ENCODE measurements at regions not wholly inside any gene's neighbourhood (a gene's known extent, or its start where the extent isn't known, plus 50 kb on each side); places are given as distances from the start of the nearest gene placed in this dataset.
"Not testable (repeated sequence)": the region's sequence is repeated elsewhere in the genome, so short reads cannot be mapped to it uniquely, and the experiment has no call there.

GRCh38 chr5:130520211-130520610, 615.9 kb downstream of the CHSY3 start:
- Histone ChIP-seq H3K36me3 (ENCODE audit: insufficient read depth, low read length) (no peaks in the 10 kb centered on the region), H3K4me3 (ENCODE audit: low read length) (peak overlapping the region; percentile 19; the same call in 1 of the 2 replicates), H3K4me1 (ENCODE audit: insufficient read depth, low read length) (peaks cover 30% of the 10 kb centered on the region), H3K27me3 (ENCODE audit: insufficient read depth, low read length) (no peaks in the 10 kb centered on the region), H3K9ac (ENCODE audit: low read depth, low read length) (no peak overlapping the region; the same call in 1 of the 2 replicates), H3K27ac (ENCODE audit: low read depth, low read length) (peak overlapping the region; percentile 38; the same call in 1 of the 2 replicates), H3K9me3 (ENCODE audit: insufficient read depth, low read depth, low read length) (no peaks in the 10 kb centered on the region)
- no CpG with 5 or more reads among the region's 1 CpG for WGBS

- no peak overlapping the region for H3K9ac ChIP-seq (ENCODE audit: low read depth, low read length)
- no peaks in the 10 kb centered on the region for H3K27me3 ChIP-seq (ENCODE audit: insufficient read depth, low read length)
- H3K9me3 ChIP-seq (ENCODE audit: insufficient read depth, low read depth, low read length), result no peaks in the 10 kb centered on the region
- H3K4me3 ChIP-seq (ENCODE audit: low read length), result no peak overlapping the region
- peaks cover 10% of the 10 kb centered on the region for H3K4me1 ChIP-seq (ENCODE audit: insufficient read depth, low read length)
- whole genome bisulfite sequencing, result 94% methylated on average over 2 of the region's 2 CpGs
- H3K27ac ChIP-seq (ENCODE audit: low read depth, low read length), result no peak overlapping the region
- no peaks in the 10 kb centered on the region for H3K36me3 ChIP-seq (ENCODE audit: insufficient read depth, low read length)
These were observed 610.9 kb downstream of the CHSY3 start for GRCh38 chr5:130514984-130515690.

GRCh38 chr5:130502702-130503101, 598.4 kb downstream of the CHSY3 start:
- WGBS, result 83% methylated on average over 4 of the region's 4 CpGs
- H3K9me3 ChIP-seq (ENCODE audit: insufficient read depth, low read depth, low read length), result no peaks in the 10 kb centered on the region
- H3K27ac ChIP-seq (ENCODE audit: low read depth, low read length), result no peak overlapping the region
- no peaks in the 10 kb centered on the region for H3K27me3 ChIP-seq (ENCODE audit: insufficient read depth, low read length)
- H3K36me3 ChIP-seq (ENCODE audit: insufficient read depth, low read length), result no peaks in the 10 kb centered on the region
- H3K4me3 ChIP-seq (ENCODE audit: low read length), result no peak overlapping the region
- no peak overlapping the region for H3K9ac ChIP-seq (ENCODE audit: low read depth, low read length)
- H3K4me1 ChIP-seq (ENCODE audit: insufficient read depth, low read length), result peaks cover 14% of the 10 kb centered on the region; the same call in 1 of the 2 replicates

- Histone ChIP-seq H3K4me1 (ENCODE audit: insufficient read depth, low read length) (peaks cover 14% of the 10 kb centered on the region; the same call in 1 of the 2 replicates), H3K9me3 (ENCODE audit: insufficient read depth, low read depth, low read length) (no peaks in the 10 kb centered on the region), H3K27me3 (ENCODE audit: insufficient read depth, low read length) (no peaks in the 10 kb centered on the region), H3K27ac (ENCODE audit: low read depth, low read length) (no peak overlapping the region), H3K9ac (ENCODE audit: low read depth, low read length) (no peak overlapping the region), H3K36me3 (ENCODE audit: insufficient read depth, low read length) (no peaks in the 10 kb centered on the region), H3K4me3 (ENCODE audit: low read length) (no peak overlapping the region)
- WGBS, result 100% methylated on average over 2 of the region's 3 CpGs
These were observed 597.0 kb downstream of the CHSY3 start for GRCh38 chr5:130501151-130501865.

GRCh38 chr5:130500495-130500894, 596.2 kb downstream of the CHSY3 start:
- H3K27me3 ChIP-seq (ENCODE audit: insufficient read depth, low read length); H3K4me3 ChIP-seq (ENCODE audit: low read length); H3K9me3 ChIP-seq (ENCODE audit: insufficient read depth, low read depth, low read length); H3K27ac ChIP-seq (ENCODE audit: low read depth, low read length); H3K9ac ChIP-seq (ENCODE audit: low read depth, low read length); H3K36me3 ChIP-seq (ENCODE audit: insufficient read depth, low read length): not testable (repeated sequence)
- 95% methylated on average over 4 of the region's 4 CpGs for WGBS
- peaks cover 14% of the 10 kb centered on the region; the same call in 1 of the 2 replicates for H3K4me1 ChIP-seq (ENCODE audit: insufficient read depth, low read length)

- H3K27me3 ChIP-seq (ENCODE audit: insufficient read depth, low read length), result no peaks in the 10 kb centered on the region
- no peak overlapping the region for H3K9ac ChIP-seq (ENCODE audit: low read depth, low read length)
- H3K4me3 ChIP-seq (ENCODE audit: low read length), result no peak overlapping the region
- WGBS, result 92% methylated on average over 1 of the region's 1 CpG
- no peaks in the 10 kb centered on the region for H3K36me3 ChIP-seq (ENCODE audit: insufficient read depth, low read length)
- H3K4me1 ChIP-seq (ENCODE audit: insufficient read depth, low read length), result no peaks in the 10 kb centered on the region
- no peaks in the 10 kb centered on the region for H3K9me3 ChIP-seq (ENCODE audit: insufficient read depth, low read depth, low read length)
- H3K27ac ChIP-seq (ENCODE audit: low read depth, low read length), result no peak overlapping the region
These were observed 592.0 kb downstream of the CHSY3 start for GRCh38 chr5:130496215-130496614.

- no peak overlapping the region for H3K9ac ChIP-seq (ENCODE audit: low read depth, low read length)
- H3K9me3 ChIP-seq (ENCODE audit: insufficient read depth, low read depth, low read length), result no peaks in the 10 kb centered on the region
- H3K4me1 ChIP-seq (ENCODE audit: insufficient read depth, low read length), result no peaks in the 10 kb centered on the region
- no peaks in the 10 kb centered on the region for H3K27me3 ChIP-seq (ENCODE audit: insufficient read depth, low read length)
- no peak overlapping the region for H3K27ac ChIP-seq (ENCODE audit: low read depth, low read length)
- WGBS, result 96% methylated on average over 1 of the region's 1 CpG
- no peaks in the 10 kb centered on the region for H3K36me3 ChIP-seq (ENCODE audit: insufficient read depth, low read length)
- no peak overlapping the region for H3K4me3 ChIP-seq (ENCODE audit: low read length)
These were observed 584.0 kb downstream of the CHSY3 start for GRCh38 chr5:130488252-130488651.

GRCh38 chr5:130479045-130479804, 575.0 kb downstream of the CHSY3 start:
- H3K27me3 ChIP-seq (ENCODE audit: insufficient read depth, low read length), result no peaks in the 10 kb centered on the region
- WGBS, result 95% methylated on average over 9 of the region's 9 CpGs

GRCh38 chr5:130476325-130476724, 572.1 kb downstream of the CHSY3 start:
- Histone ChIP-seq H3K9me3 (ENCODE audit: insufficient read depth, low read depth, low read length) (no peaks in the 10 kb centered on the region), H3K9ac (ENCODE audit: low read depth, low read length) (no peak overlapping the region), H3K4me1 (ENCODE audit: insufficient read depth, low read length) (no peaks in the 10 kb centered on the region), H3K27ac (ENCODE audit: low read depth, low read length) (no peak overlapping the region), H3K27me3 (ENCODE audit: insufficient read depth, low read length) (no peaks in the 10 kb centered on the region), H3K36me3 (ENCODE audit: insufficient read depth, low read length) (no peaks in the 10 kb centered on the region), H3K4me3 (ENCODE audit: low read length) (no peak overlapping the region)
- WGBS, result 80% methylated on average over 6 of the region's 6 CpGs

More at GRCh38 chr5:130479045-130479804, 575.0 kb downstream of the CHSY3 start:
- Histone ChIP-seq H3K36me3 (ENCODE audit: insufficient read depth, low read length) (no peaks in the 10 kb centered on the region), H3K27ac (ENCODE audit: low read depth, low read length) (no peak overlapping the region), H3K9me3 (ENCODE audit: insufficient read depth, low read depth, low read length) (no peaks in the 10 kb centered on the region), H3K9ac (ENCODE audit: low read depth, low read length) (no peak overlapping the region), H3K4me1 (ENCODE audit: insufficient read depth, low read length) (no peaks in the 10 kb centered on the region), H3K4me3 (ENCODE audit: low read length) (no peak overlapping the region)

GRCh38 chr5:130462516-130462915, 558.3 kb downstream of the CHSY3 start:
- Histone ChIP-seq H3K27me3 (ENCODE audit: insufficient read depth, low read length) (no peaks in the 10 kb centered on the region), H3K27ac (ENCODE audit: low read depth, low read length) (no peak overlapping the region), H3K4me1 (ENCODE audit: insufficient read depth, low read length) (no peaks in the 10 kb centered on the region), H3K4me3 (ENCODE audit: low read length) (no peak overlapping the region), H3K9ac (ENCODE audit: low read depth, low read length) (no peak overlapping the region), H3K9me3 (ENCODE audit: insufficient read depth, low read depth, low read length) (no peaks in the 10 kb centered on the region), H3K36me3 (ENCODE audit: insufficient read depth, low read length) (no peaks in the 10 kb centered on the region)
- 100% methylated on average over 1 of the region's 1 CpG for WGBS

- WGBS, result 100% methylated on average over 1 of the region's 2 CpGs
- Histone ChIP-seq H3K4me3 (ENCODE audit: low read length) (no peak overlapping the region), H3K9ac (ENCODE audit: low read depth, low read length) (no peak overlapping the region), H3K9me3 (ENCODE audit: insufficient read depth, low read depth, low read length) (peaks cover 9% of the 10 kb centered on the region), H3K36me3 (ENCODE audit: insufficient read depth, low read length) (no peaks in the 10 kb centered on the region), H3K4me1 (ENCODE audit: insufficient read depth, low read length) (no peaks in the 10 kb centered on the region), H3K27ac (ENCODE audit: low read depth, low read length) (no peak overlapping the region), H3K27me3 (ENCODE audit: insufficient read depth, low read length) (no peaks in the 10 kb centered on the region)
These were observed 550.9 kb downstream of the CHSY3 start for GRCh38 chr5:130455175-130455574.
